GM21367 (cell line): ENCODE measurements at regions not wholly inside any gene's neighbourhood (a gene's known extent, or its start where the extent isn't known, plus 50 kb on each side); places are given as distances from the start of the nearest gene placed in this dataset.

Experiments
- ATAC-seq: cut with Tn5 transposase; IDR thresholded peaks from one replicate; pipeline ENCODE4 v1.9.1; 2021; ENCODE audit not compliant: unreplicated experiment

DNA sequence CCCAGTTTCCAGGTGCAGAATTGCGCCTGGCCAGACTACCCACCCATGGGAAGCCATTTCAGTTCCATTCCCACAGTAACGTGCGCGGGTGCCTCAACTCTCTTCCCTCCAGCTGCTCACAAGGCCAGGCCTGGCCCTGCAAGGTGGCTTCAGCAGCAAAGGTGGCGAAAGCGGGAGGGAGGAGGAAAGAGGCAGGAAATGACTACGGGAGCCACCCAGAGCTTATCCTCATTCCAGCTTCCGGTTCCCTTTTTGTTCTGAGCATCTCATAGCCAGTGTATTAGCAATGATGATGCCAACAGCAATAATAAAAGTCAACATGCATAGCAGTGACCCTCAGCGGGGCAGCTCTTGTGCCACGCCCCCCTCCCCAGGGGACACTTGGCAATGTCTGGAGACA, 101.5 kb upstream of the BOD1 start:
- ATAC-seq: no peak

DNA sequence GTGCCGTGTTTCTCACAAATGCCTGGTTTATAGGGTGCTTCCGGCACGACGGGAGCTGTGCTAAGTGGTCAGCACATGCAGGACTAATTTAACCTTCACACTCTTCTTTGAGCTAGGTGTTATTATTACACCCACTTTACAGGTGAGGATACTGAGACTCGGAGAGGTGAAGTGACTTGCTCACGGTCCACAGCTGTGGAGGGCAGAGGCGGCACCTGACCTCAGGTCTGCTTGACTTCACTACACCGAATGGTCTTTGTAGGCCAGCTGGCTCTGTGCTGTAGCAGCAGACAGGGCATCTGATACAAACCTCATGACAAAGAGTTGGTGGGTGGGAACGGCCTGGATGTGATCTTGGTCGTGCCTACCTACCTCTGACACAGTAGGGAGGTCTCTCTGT, 102.0 kb upstream of the BOD1 start:
- no peak for ATAC-seq

GRCh38 chr5:173719731-173720082, 103.3 kb upstream of the BOD1 start:
- ATAC-seq: no peak

DNA sequence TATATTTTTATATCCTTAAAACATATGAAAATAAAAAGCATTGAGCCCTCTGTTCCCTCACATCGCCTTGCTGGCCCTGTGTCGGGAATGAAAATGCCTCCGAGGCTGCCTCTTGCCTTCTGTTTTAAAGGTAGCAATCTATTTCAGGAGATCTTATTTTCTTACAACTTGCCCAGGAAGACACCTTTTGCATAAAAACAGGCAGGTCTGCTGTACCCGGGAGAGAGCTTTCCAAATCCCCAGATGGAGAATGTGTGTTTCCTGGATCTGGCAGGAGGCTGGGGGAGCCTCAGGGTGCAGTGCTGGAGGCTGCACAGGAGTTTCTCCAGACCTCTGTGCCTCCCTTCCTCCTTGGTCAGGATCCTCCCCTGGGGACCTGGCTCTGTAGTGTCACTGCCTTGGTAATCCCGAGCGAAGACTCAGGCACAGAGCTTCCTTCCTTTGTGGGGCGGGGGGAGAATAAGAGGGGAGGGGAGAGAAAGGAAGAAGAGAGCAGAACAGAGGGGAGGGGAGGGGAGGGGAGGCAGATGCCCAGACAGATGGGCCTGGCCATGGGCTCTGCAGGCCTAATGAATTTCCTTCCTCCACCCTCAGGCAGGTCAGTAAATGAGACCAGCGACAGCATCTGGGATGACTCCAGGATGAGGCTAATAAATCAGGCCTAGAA, 104.0 kb upstream of the BOD1 start:
- ATAC-seq: no peak

GRCh38 chr5:173720953-173721600, 104.6 kb upstream of the BOD1 start:
- no peak for ATAC-seq

GRCh38 chr5:173721601-173722232, 105.3 kb upstream of the BOD1 start:
- no peak for ATAC-seq

DNA sequence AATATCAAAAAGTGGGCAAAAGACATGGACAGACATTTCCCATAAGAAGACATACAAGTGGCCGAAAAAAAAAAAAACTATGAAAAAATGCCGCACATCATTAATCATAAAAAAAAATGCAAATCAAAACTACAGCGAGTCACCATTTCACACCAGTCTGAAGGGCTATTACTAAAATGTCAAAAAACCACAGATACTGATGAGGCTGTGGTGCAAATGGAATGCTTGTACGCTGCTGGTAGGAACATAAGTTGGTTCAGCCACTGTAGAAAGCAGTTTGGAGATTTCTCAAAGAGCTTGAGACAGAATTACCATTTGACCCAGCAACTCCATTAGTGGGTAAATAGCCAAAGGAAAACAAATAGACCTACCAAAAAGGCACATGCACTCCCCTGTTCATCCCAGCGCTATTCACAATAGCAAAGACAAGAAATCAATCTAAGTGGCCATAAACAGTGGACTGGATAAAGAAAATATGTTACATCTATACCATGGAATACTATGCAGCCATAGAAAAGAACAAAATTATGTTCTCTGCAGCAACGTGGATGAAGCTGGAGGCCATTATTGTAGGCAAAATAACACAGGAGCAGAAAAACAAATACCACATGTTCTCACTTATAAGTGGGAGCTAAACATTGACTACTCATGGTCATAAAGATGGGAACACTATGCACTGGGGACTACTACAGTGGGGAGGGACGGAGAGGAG, 110.6 kb upstream of the BOD1 start:
- ATAC-seq: no peak

DNA sequence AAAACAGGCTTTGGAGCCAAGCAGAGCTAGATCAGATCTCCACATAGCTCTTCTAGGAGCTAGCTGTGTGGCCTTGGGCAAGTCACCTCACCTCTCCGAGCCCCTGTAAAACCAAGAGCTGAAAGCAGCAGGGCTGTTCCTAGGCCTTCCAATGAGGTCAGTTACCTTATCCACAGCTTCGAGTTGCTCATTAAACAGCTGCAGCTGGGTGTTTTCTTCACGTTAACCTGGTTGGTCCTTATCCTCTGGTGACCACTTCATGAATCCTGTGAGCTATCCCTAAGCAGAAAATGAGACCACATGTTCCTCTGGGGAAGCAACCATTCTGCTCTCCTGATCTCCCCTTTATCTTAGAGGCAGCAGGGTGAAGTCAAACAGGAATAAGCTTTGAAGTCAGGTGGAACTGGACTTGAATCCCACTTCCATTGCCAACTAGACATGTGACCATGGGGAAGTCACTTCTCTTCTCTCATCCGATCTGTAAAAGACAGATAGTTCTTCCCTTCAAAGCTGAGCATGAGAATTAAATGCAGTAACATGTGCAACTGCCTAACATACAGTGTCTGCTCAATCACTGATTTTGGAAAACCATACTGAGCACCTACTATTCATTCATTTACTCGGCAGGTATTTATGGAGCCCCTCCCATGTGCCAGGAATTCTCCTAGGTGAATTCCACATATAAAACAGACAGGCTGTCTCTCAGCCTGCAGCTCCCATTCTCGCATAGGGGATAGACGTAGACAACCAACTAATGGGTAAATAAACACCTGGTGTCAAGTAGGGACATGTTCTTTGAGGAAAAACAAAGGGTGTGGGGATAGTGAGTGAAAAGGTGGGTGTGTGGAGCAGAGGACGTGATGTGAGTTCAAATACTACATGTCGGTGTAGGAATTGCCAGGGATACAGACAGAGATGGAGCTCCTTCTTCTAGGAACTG, 111.7 kb upstream of the BOD1 start:
- no peak for ATAC-seq

DNA sequence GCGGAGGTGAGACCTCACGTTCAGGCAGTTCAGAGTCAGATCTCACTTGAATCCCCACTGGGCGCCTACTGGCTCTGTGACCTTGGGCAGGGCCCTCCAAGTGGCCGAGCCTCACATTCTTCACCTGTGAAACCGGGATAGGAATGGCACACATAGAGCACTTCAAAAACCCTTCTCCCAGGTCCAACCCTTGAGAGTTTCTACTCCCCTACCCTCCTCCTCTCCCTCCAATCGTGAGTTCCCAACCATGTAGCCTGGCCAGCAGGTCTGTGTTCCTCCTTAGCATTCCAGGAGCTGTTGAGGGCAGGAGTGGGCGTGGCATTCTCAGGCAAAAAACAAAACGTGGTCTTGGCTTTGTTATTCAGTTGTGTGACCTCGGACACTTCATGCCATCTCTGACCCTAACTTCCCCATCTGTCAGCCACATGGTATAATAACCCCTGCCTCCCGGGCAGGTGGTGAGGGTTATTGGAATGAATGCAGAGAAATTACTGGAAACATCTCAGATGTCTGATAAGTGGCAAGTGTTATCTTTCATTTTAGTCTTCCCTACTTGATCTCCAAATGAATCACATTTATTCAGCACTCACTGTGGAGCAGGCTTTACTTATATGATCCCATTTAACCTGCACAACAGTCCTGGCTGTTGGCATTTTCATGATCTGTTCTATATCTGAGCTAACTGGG, 112.8 kb upstream of the BOD1 start:
- no peak for ATAC-seq

DNA sequence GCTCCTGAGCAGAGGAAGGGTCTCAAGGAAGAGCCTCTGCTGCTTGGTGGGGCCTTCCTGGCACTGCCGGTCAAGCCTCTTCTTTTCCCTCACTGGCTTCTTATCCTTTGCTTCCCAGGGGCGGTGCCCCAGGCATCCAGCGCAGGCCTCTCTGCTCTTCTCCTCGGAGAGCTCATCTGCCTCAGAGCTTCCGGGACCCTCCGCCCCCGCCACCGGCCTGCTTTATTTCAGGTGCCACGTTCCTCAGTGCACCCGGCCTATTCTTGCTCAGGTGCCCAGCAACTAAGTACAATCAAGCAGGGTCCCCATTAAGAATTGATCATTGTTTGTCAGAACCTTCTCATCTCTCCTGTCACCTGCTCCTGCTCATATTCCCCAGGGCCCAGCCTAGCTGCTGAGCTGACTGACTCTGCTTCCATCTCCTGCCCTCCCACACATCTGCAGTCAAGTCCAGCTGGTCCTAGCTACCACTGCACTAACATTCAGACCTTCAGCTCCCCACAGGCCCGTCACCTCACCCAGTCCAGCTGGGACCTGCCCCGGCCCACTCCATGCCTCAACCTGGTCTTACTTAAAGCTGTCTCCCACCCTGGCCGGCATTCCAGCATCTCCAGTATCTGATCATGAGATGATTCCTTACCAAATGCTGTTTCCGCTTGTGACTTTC, 114.3 kb upstream of the BOD1 start:
- ATAC-seq: no peak

- ATAC-seq: no peak
Measured at GRCh38 chr5:173733021-173733420, 116.6 kb upstream of the BOD1 start.

- ATAC-seq: no peak
Measured at GRCh38 chr5:173733425-173733824, 117.0 kb upstream of the BOD1 start.

DNA sequence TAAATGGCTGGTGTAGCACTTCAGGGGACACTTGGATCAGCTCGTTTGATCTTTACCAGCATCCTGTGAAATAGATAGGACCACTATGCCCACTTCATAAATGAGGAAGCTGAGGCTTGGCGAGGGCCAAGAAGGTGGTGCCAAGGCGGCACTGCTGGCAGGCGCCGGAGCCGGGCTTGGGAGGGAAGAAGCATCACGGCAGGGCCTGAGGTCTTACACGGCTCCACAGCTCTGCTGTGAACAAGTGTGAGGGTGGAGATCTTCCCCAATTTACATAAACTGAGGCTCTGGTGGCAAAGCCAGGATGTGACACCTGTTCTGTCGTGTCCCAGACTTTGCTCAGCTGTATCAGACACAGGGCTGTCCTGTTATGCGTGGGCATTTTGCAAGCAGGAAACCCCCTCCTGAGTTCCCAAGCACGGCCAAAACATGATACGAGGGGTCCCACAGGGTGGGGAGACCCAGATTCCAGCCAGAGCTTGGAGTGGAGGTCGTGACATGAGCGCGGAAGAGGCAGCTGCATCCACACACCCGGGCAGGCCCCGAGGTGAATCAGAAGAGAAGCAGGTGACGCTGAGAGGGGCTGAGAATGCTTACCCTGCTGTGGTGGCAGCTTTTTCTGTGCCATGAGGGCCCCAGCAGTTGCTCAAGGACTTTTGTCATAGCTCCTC, 117.5 kb upstream of the BOD1 start:
- peak; percentile 47 for ATAC-seq

GRCh38 chr5:173734716-173735115, 118.3 kb upstream of the BOD1 start:
- no peak for ATAC-seq

DNA sequence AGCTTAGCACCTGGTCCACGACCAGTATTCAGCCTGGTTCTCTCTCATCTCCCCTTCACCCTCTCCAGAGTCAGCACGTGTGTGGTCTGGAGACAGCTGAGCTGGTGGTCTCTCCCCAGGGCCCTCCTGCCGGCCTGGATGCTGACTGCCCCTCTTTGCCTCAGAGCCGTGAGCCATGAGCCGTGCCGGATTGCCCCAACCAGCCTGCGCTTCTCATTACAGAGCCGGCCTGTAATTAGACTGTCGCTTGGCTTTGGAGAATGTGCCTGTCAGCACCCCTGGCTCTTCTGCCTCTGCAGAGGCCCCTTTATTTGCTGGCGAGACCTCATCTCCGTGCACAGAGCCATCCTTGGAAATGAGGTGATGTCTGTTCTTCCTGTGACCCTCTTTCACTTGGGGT, 118.7 kb upstream of the BOD1 start:
- ATAC-seq: no peak

- ATAC-seq: no peak
Measured at GRCh38 chr5:173735691-173736090, 119.2 kb upstream of the BOD1 start.

GRCh38 chr5:173736374-173736773, 119.9 kb upstream of the BOD1 start:
- no peak for ATAC-seq

GRCh38 chr5:173736923-173737412, 120.5 kb upstream of the BOD1 start:
- ATAC-seq: peak; percentile 73

DNA sequence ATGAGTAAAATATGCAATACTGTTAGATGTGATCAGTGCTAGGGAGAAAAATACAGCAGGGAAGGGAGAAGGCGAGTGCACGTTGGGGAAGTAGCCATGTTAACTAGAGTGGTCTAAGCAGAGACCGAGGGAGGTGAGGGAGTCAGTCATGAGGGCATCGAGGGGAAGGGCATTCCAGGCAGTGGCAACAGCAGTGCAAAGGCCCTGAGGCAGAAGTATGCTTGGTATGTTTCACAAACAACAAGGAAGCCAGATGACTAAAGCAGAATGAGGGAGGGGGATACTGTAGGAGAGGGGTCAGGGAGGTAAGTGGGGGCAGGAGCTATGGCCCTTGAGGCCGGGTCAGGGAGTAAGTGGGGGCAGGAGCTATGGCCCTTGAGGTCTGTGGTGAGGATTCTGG, 123.3 kb upstream of the BOD1 start:
- ATAC-seq: no peak
